ENCODE measurements at regions not wholly inside any gene's neighbourhood (a gene's known extent, or its start where the extent isn't known, plus 50 kb on each side); places are given as distances from the start of the nearest gene placed in this dataset.

DNA sequence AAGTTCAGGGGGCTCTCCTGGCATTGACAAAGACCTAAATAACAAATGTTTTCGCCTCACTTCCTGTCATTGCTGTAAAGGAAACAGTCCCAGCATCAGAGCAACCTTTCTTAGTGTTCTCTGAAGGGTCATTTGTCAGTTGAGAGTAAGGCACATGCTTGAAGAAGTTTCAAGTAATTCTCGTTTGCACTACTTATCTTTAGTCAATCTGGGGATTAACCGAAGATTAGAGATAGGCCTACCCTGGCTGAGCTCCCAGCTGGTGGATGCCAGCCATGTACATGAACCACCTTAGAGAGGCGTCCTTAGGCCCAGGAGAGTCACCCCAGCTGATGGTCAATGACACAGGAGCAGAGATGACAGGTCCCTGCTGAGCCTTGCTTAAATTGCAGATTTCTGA, 189.9 kb upstream of the PGRMC2 start:
- Histone ChIP-seq H3K27me3 (replicated peaks in 1 of 4; ENCODE audit: control extremely low read depth in 1 of 4, control insufficient read depth in 3 of 4, insufficient read depth in 4 of 4, low read length in 3 of 4) (no peaks in the 10 kb centered on the region), H2AFZ (ENCODE audit: insufficient read depth, low read depth, low read length, poor library complexity, severe bottlenecking) (no peak overlapping the region), H4K20me1 (ENCODE audit: control insufficient read depth, insufficient read depth, low read length, poor library complexity, severe bottlenecking) (no peaks in the 10 kb centered on the region), H3K4me2 (replicated peaks; ENCODE audit: low read depth, low read length, poor library complexity, severe bottlenecking) (no peak overlapping the region), H3K4me1 (ENCODE audit: control insufficient read depth in 2 of 2, insufficient read depth in 2 of 2, low read length in 2 of 2) (no peaks in the 10 kb centered on the region), H3K79me2 (ENCODE audit: control insufficient read depth, insufficient read depth, low read length) (no peaks in the 10 kb centered on the region), H3K27ac (ENCODE audit: low read length in 2 of 2) (no peak overlapping the region), H3K4me3 (ENCODE audit: control extremely low read depth in 1 of 5, extremely low read depth in 1 of 5, insufficient read depth in 1 of 5, low read depth in 2 of 5, low read length in 4 of 5) (no peak overlapping the region), H3K36me3 (replicated peaks in 1 of 2; ENCODE audit: control extremely low read depth in 1 of 2, control insufficient read depth in 1 of 2, extremely low read depth in 1 of 2, insufficient read depth in 2 of 2, low read length in 1 of 2) (no peaks in the 10 kb centered on the region), H3K9ac (ENCODE audit: low read length) (no peak overlapping the region), H3K9me3 (ENCODE audit: control extremely low read depth in 1 of 3, control insufficient read depth in 2 of 3, insufficient read depth in 1 of 3, low read length in 2 of 3) (no peaks in the 10 kb centered on the region)
- no peak overlapping the region for H3K27ac Mint-ChIP-seq
- WGBS (ENCODE audit: insufficient coverage): 77% methylated on average over 4 of the region's 4 CpGs
- no peaks in the 10 kb centered on the region for H3K27me3 Mint-ChIP-seq
- TF ChIP-seq CTCF (IDR thresholded peaks at IDR 0.05) (no peak), EZH2 (IDR thresholded peaks at IDR 0.05; ENCODE audit: borderline replicate concordance, insufficient read depth, low read depth, low read length, poor library complexity, severe bottlenecking) (no peak)
- DNase-seq: no peak
- no peak for ATAC-seq (ENCODE audit: low read depth)
- no peaks in the 10 kb centered on the region for H3K4me1 Mint-ChIP-seq
- no peaks in the 10 kb centered on the region for H3K9me3 Mint-ChIP-seq (ENCODE audit: insufficient read depth)
- CTCF ChIA-PET: no interaction called here
- POLR2A ChIA-PET: no interaction called here
- no peak overlapping the region for H3K4me3 Mint-ChIP-seq
- intact Hi-C loops (cut with micrococcal nuclease): no loop called here

DNA sequence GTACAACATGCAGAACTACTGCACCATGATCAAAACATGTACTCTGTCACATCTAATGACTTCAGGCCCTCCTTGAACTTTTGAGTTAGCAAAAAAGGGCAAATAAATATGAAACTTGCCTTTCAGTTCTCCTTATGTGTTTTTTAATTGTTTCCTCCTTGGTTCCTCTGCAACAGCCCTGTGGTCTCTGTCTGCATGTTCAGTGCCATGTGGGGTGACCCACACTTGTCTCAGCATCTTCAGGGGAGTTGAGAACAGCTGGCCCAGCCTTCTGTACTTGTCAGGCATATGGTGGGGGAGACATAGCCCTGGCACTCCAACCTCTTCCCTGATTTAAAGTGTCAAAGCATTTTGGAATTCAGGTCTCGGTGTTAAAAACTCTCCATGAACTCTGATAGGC, 188.0 kb upstream of the PGRMC2 start:
- H3K4me3 ChIP-seq (ENCODE audit: control extremely low read depth in 1 of 5, extremely low read depth in 1 of 5, insufficient read depth in 1 of 5, low read depth in 2 of 5, low read length in 4 of 5): no peak overlapping the region
- H3K4me1 Mint-ChIP-seq: no peaks in the 10 kb centered on the region
- H3K27ac Mint-ChIP-seq: no peak overlapping the region
- no peaks in the 10 kb centered on the region for H3K9me3 ChIP-seq (ENCODE audit: control extremely low read depth in 1 of 3, control insufficient read depth in 2 of 3, insufficient read depth in 1 of 3, low read length in 2 of 3)
- H3K4me2 ChIP-seq (replicated peaks; ENCODE audit: low read depth, low read length, poor library complexity, severe bottlenecking): no peak overlapping the region
- no peak overlapping the region for H2AFZ ChIP-seq (ENCODE audit: insufficient read depth, low read depth, low read length, poor library complexity, severe bottlenecking)
- H3K27me3 Mint-ChIP-seq: no peaks in the 10 kb centered on the region
- POLR2A ChIA-PET: no interaction called here
- no peaks in the 10 kb centered on the region for H3K9me3 Mint-ChIP-seq (ENCODE audit: insufficient read depth)
- no peaks in the 10 kb centered on the region for H3K36me3 ChIP-seq (replicated peaks in 1 of 2; ENCODE audit: control extremely low read depth in 1 of 2, control insufficient read depth in 1 of 2, extremely low read depth in 1 of 2, insufficient read depth in 2 of 2, low read length in 1 of 2)
- intact Hi-C loops (cut with micrococcal nuclease): no loop called here
- no peak overlapping the region for H3K4me3 Mint-ChIP-seq
- H3K79me2 ChIP-seq (ENCODE audit: control insufficient read depth, insufficient read depth, low read length): no peaks in the 10 kb centered on the region
- WGBS (ENCODE audit: insufficient coverage): 89% methylated on average over 1 of the region's 1 CpG
- no peaks in the 10 kb centered on the region for H3K4me1 ChIP-seq (ENCODE audit: control insufficient read depth in 2 of 2, insufficient read depth in 2 of 2, low read length in 2 of 2)
- no peak overlapping the region for H3K9ac ChIP-seq (ENCODE audit: low read length)
- H3K27me3 ChIP-seq (replicated peaks in 1 of 4; ENCODE audit: control extremely low read depth in 1 of 4, control insufficient read depth in 3 of 4, insufficient read depth in 4 of 4, low read length in 3 of 4): no peaks in the 10 kb centered on the region
- ATAC-seq (ENCODE audit: low read depth) (no peak), DNase-seq (no peak)
- no peak overlapping the region for H3K27ac ChIP-seq (ENCODE audit: low read length in 2 of 2)
- CTCF ChIA-PET: no interaction called here
- TF ChIP-seq EZH2 (IDR thresholded peaks at IDR 0.05; ENCODE audit: borderline replicate concordance, insufficient read depth, low read depth, low read length, poor library complexity, severe bottlenecking): no peak
- no peak for TF ChIP-seq CTCF (IDR thresholded peaks at IDR 0.05)
- no peaks in the 10 kb centered on the region for H4K20me1 ChIP-seq (ENCODE audit: control insufficient read depth, insufficient read depth, low read length, poor library complexity, severe bottlenecking)
